Natural killer cell treated with Interleukin-12 subunit alpha and Interleukin-12 subunit beta and Interleukin-15 and Interleukin-18, amount 100 ng/mL, for 72 hours (primary cell): ENCODE measurements at regions not wholly inside any gene's neighbourhood (a gene's known extent, or its start where the extent isn't known, plus 50 kb on each side); places are given as distances from the start of the nearest gene placed in this dataset.

Experiments
- ATAC-seq, 2 donors: fragments of 150-1000 bp; cut with Tn5 transposase in 1 of 2; sonication (Bioruptor Pico), chemical (Tn5 transposase) in 1 of 2; 2 replicates each; pipeline ENCODE4 v1.10.0; 2021
- DNase-seq: peaks from one replicate; pipeline ENCODE4 v3.0.0; 2022; ENCODE audit warnings: low spot score
- H3K27ac Mint-ChIP-seq, 2 donors: 1 replicate in 1 of 2; 2 replicates in 1 of 2; pipeline ENCODE4 v1.8.0; 2022; ENCODE audit warnings: mixed read lengths in 2 of 2, mild to moderate bottlenecking in 1 of 2, moderate library complexity in 1 of 2
- H3K27me3 Mint-ChIP-seq, 2 donors: 1 replicate in 1 of 2; 2 replicates in 1 of 2; pipeline ENCODE4 v1.8.0; 2022; ENCODE audit warnings: mixed read lengths in 2 of 2
- H3K36me3 Mint-ChIP-seq: one replicate; pipeline ENCODE4 v1.8.0; 2022; ENCODE audit warnings: mixed read lengths
- H3K4me1 Mint-ChIP-seq, 2 donors: 1 replicate in 1 of 2; 2 replicates in 1 of 2; pipeline ENCODE4 v1.8.0; 2022; ENCODE audit warnings: low read depth in 2 of 2, mixed read lengths in 2 of 2, mild to moderate bottlenecking in 1 of 2
- H3K4me3 Mint-ChIP-seq: one replicate; pipeline ENCODE4 v1.8.0; 2022; ENCODE audit warnings: mixed read lengths
- H3K9me3 Mint-ChIP-seq: 2 replicates; pipeline ENCODE4 v1.8.0; 2022; ENCODE audit warnings: mixed read lengths

DNA sequence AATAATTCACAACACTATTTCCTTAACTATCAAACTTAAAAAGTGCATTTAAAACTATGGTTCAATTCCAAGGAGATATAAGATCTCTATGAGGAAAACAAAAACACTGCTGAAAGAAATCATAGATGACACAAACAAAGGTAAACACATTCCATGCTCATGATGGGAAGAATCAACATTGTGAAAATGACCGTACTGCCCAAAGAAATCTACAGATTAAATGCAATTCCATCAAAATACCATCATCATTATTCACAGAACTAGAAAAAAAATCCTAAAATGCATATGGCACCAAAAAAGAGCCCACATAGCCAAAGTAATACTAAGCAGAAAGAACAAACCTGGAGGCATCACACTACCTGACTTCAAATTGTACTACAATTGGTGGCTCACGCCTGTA, 159.9 kb upstream of the EEPD1 start:
- Mint-ChIP-seq H3K27me3 (peaks cover 0 to 3% of the 10 kb centered on the region in 2 donors), H3K27ac (no peak overlapping the region), H3K36me3 (no peaks in the 10 kb centered on the region), H3K9me3 (no peaks in the 10 kb centered on the region), H3K4me3 (no peak overlapping the region), H3K4me1 (peaks cover 0 to 3% of the 10 kb centered on the region in 2 donors)
- ATAC-seq = no peak
- no peak for DNase-seq

DNA sequence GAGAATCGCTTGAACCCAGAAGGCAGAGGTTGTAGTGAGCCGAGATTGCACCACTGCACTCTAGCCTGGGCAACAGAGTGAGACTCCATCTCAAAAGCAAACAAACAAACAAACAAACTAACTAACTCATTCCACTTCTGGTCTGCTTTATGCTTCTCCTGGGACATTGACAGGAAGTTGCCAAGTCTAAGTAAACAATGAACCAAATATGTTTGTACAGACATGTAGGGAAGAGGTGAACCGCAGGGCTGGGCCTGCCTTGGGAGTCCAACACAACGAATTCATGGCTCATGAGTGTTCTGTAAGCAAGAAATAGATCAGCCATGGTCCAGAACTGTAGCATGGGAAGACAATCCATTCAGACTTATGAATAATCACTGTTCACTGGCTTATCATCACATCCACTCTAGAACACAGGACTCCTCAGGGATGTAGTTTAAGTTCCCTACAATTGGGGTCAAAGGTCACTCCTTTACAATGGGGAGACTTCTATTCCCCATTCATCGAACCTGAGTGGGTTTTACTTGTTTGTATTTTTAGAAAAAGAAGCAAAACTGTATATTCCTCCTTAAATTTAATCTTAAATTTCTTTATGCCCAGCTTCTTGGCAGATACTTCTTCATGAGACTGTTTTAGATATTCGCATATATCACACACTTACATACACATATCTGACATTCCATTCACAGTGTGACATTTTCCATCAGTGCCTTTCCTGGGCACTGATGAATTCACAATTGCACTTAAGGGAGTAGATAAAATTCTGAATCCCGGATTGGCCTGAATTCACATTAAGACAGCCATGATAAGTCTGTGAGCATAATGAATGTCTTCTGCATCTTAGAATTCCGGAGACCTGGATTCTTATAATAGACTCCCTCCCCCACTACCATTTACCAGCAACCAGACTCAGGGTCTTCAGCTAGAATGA, 159.1 kb upstream of the EEPD1 start:
- ATAC-seq (no peak), DNase-seq (no peak)
- H3K27me3 Mint-ChIP-seq = peaks cover 0 to 5% of the 10 kb centered on the region in 2 donors
- no peak overlapping the region for H3K27ac Mint-ChIP-seq
- H3K9me3 Mint-ChIP-seq = no peaks in the 10 kb centered on the region
- no peak overlapping the region for H3K4me3 Mint-ChIP-seq
- H3K4me1 Mint-ChIP-seq = peaks cover 0 to 3% of the 10 kb centered on the region in 2 donors
- H3K36me3 Mint-ChIP-seq = no peaks in the 10 kb centered on the region

DNA sequence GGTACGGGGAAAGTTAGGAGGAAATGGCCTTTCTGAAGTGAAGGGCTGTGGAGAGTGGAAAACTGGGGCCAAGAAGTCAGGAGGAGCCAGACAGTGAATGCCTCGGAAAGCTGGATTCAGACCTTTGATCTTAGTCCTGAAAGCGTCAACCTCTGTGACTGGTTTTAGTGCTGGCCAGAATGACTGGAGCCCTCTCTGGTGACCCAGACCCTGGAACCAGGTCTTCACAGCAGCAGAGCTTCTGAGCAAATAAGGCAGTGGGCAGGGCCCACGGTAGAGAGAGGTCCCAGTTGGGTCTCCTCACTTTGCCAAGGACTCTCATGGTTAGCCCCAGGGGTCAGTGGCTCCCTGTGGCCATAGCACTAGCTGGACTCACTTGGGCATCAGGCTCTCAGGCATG, 157.7 kb upstream of the EEPD1 start:
- Mint-ChIP-seq H3K27ac (no peak overlapping the region), H3K36me3 (no peaks in the 10 kb centered on the region), H3K9me3 (no peaks in the 10 kb centered on the region), H3K4me3 (no peak overlapping the region), H3K27me3 (peaks cover 0 to 5% of the 10 kb centered on the region in 2 donors), H3K4me1 (peaks cover 0 to 3% of the 10 kb centered on the region in 2 donors)
- no peak for ATAC-seq
- DNase-seq = no peak

DNA sequence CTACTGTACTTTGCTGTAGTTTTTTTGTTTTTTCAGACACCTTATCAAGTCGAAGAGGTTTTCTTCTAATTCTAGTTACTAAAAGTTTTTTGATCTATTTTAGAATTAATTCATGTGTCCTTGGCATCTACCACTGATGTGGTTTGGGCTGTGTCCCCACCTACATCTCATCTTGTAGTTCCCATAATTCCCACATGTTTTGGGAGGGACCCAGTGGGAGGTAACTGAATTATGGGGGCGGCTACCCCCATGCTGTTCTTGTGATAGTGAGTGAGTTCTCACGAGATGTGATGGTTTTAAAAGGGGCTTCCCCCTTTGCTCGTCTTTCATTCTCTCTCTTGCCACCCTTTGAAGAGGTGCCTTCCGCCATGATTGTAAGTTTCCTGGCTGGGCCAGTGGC, 154.6 kb upstream of the EEPD1 start:
- Mint-ChIP-seq H3K4me3 (no peak overlapping the region), H3K4me1 (no peaks in the 10 kb centered on the region), H3K27ac (no peak overlapping the region), H3K27me3 (peaks cover 5 to 6% of the 10 kb centered on the region in 2 donors), H3K36me3 (no peaks in the 10 kb centered on the region), H3K9me3 (no peaks in the 10 kb centered on the region)
- no peak for DNase-seq
- ATAC-seq = no peak

DNA sequence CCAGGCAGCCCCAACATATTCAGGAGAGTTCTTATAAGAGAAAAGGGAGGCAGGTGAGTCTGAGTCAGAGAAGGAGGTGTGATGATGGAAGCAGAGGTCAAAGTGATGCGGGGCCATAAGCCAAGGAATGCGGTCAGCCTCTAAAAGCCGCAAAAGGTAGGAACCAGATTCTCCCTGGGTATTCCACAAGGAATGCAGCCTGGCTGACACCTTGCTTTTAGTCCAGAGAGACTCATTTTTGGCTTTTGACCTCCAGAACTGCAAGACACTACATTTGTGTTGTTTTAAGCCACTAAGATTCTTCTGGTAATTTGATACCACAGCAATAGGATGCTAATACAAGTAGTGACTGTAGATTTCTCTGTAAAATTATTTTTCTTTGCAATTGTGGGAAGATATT, 151.5 kb upstream of the EEPD1 start:
- Mint-ChIP-seq H3K4me1 (no peaks in the 10 kb centered on the region), H3K4me3 (no peak overlapping the region), H3K36me3 (no peaks in the 10 kb centered on the region), H3K9me3 (no peaks in the 10 kb centered on the region), H3K27ac (no peak overlapping the region), H3K27me3 (peaks cover 5 to 8% of the 10 kb centered on the region in 2 donors)
- ATAC-seq (no peak), DNase-seq (no peak)

DNA sequence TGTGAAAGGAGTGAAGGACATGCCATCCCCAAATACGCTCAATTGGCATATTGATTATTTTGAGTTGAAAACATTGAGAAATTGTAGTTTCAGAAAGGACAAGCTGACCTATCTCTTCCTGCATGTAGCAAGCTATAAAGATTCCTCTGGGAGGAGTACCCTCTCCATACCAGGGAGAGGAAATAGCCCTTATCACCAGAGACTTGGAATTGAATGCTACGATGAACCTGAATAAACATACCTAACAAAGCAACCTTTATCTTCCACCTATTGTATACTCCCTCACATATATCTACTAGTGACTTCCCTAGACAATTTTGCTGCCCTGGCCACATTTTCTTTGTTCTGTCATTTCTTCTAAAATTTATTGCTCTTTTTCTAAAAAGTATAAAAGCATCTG, 150.2 kb upstream of the EEPD1 start:
- Mint-ChIP-seq H3K9me3 (no peaks in the 10 kb centered on the region), H3K4me3 (no peak overlapping the region), H3K4me1 (no peaks in the 10 kb centered on the region), H3K27me3 (peaks cover 5 to 8% of the 10 kb centered on the region in 2 donors), H3K36me3 (no peaks in the 10 kb centered on the region), H3K27ac (no peak overlapping the region)
- no peak for DNase-seq
- ATAC-seq = no peak

DNA sequence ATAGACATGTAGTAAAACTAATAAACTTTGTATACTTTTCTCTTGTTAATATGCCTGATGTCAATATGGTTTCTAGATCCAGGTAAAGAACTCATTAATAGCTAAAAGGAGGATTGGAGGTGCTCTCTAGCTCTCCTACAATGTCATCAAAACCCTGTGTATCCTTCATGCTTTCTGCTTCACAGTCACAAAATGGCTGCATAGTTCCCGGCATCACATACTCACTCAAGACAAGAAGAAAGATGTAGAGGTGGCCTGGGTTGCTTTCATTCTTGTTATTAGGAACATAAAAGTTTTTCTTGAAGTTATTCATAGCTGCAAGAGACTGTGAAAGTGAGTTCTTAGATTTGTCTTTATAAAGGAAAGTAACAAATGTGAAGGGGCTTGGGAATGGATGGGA, 149.7 kb upstream of the EEPD1 start:
- ATAC-seq = no peak
- peaks cover 5 to 6% of the 10 kb centered on the region in 2 donors for H3K27me3 Mint-ChIP-seq
- no peaks in the 10 kb centered on the region for H3K36me3 Mint-ChIP-seq
- DNase-seq = no peak
- no peaks in the 10 kb centered on the region for H3K4me1 Mint-ChIP-seq
- H3K4me3 Mint-ChIP-seq = no peak overlapping the region
- H3K9me3 Mint-ChIP-seq = no peaks in the 10 kb centered on the region
- H3K27ac Mint-ChIP-seq = no peak overlapping the region

DNA sequence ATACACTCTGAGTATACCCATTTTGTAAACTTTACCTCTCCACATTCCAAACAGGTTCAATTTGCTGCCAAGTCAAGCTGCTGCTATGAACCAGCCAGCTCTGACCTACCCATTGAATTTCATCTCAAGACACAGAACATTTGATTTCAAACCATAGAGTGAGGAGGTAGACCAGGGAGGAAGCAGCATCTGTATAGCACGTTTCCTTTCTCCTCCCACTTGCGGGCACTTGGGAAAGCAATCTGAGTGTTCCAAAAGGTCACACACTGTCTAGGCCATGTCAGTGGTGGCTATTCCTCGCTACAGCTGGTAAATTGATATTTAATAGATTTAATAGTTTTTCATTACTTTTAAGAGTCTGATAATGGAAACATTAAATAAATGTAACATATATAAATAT, 147.8 kb upstream of the EEPD1 start:
- DNase-seq (no peak), ATAC-seq (no peak)
- Mint-ChIP-seq H3K36me3 (no peaks in the 10 kb centered on the region), H3K4me3 (no peak overlapping the region), H3K27ac (no peak overlapping the region), H3K27me3 (peaks cover 5 to 6% of the 10 kb centered on the region in 2 donors), H3K9me3 (no peaks in the 10 kb centered on the region), H3K4me1 (no peaks in the 10 kb centered on the region)

DNA sequence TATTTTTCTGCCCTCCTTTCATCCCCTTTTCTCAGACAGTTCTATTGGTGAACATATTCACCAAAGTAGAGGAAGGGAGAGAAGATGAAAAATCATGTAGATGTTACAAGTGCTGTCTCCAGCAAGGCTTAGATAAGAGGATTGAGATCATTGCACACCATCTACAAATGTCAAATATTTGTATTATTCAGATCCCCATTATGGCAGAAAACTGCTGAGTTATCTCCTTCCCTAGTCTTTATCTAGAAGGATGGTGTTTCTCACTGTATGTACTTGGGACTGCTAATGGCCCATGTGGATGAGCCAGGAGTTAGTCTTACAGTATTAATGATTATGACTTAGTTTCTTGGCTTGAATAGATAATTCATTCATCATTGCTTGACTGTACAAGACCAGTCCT, 147.2 kb upstream of the EEPD1 start:
- no peaks in the 10 kb centered on the region for H3K9me3 Mint-ChIP-seq
- H3K4me3 Mint-ChIP-seq = no peak overlapping the region
- ATAC-seq = no peak
- H3K27me3 Mint-ChIP-seq = peaks cover 5% of the 10 kb centered on the region in 2 donors
- H3K36me3 Mint-ChIP-seq = no peaks in the 10 kb centered on the region
- no peak overlapping the region for H3K27ac Mint-ChIP-seq
- no peaks in the 10 kb centered on the region for H3K4me1 Mint-ChIP-seq
- DNase-seq = no peak

DNA sequence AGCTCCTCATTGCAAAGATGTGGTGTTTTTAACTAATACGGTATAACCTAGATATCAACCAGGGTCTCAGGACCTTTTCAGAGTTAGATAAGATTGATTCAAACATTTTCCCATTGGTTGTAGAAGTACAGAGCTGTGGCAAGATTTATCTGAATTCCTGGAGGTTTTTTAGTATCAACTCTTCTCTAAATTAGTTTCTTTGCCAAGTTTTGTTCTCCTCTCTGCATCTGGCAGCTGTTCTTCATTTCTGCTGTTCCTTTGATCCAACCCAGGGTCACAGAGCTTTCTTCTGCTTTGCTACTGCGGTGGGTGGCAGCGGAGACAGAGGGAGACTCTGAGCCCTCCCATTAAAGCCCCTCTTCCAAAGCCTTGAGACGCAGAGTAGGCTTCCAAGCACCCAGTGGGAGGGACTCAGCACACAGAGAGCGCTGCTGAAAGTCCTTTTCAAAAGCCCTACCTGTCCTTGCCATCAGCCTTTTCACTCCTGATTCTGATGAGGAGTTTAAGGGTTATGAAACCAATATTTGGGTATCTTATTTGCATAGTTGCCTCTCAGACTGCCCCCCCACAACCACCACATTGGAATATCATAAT, 146.3 kb upstream of the EEPD1 start:
- Mint-ChIP-seq H3K9me3 (no peaks in the 10 kb centered on the region), H3K4me1 (no peaks in the 10 kb centered on the region), H3K27me3 (peaks cover 0 to 6% of the 10 kb centered on the region in 2 donors), H3K4me3 (no peak overlapping the region), H3K36me3 (no peaks in the 10 kb centered on the region), H3K27ac (no peak overlapping the region)
- DNase-seq (no peak), ATAC-seq (no peak)

DNA sequence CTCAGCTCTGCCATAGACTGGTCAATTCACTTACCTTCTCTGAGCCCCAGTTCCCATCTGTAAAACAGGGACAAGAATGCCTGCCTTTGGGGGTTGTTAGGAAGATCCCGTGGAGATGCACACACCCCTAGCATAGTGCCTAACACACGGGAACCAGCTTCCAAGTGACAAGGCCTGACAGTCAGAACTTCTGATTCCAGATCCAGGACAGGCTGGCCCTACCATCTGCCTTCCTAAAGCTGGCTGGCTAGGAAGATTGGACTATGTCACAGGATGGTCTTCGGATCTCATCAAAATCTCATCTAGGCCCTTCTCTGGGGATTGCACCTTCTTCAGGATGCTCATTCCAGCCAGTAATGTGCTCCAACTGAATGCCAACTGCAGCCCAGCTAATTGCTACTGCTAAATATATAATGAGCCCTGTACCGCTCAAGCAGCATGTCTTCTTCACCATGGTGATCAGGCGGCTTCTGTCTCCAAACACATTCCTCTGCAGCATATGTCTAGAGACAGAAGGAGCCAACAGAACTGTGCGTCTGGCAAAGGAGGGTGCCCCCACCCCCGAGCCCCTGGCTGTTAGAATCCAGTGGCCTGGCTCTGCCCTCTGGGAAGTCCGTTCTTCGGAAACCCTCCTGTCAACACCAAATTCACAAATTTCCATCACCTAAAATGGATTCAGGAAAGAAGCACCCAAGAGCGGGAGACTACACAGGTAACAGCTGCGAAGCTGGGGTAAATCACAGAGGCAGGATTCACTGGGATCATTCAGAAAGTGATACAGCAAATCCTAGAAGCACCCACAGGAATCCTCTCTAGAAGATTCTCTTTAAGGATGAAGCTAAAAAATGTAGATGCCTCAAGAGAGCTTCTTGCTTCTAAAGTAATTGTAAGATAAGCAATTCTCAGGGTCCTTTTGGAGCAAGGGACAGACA, 142.1 kb upstream of the EEPD1 start:
- no peak overlapping the region for H3K27ac Mint-ChIP-seq
- no peaks in the 10 kb centered on the region for H3K9me3 Mint-ChIP-seq
- DNase-seq = no peak
- H3K4me1 Mint-ChIP-seq = no peaks in the 10 kb centered on the region
- no peak overlapping the region for H3K4me3 Mint-ChIP-seq
- peaks cover 0 to 4% of the 10 kb centered on the region in 2 donors for H3K27me3 Mint-ChIP-seq
- peak in 1 of 2 donors; percentile 52 for ATAC-seq
- no peaks in the 10 kb centered on the region for H3K36me3 Mint-ChIP-seq

DNA sequence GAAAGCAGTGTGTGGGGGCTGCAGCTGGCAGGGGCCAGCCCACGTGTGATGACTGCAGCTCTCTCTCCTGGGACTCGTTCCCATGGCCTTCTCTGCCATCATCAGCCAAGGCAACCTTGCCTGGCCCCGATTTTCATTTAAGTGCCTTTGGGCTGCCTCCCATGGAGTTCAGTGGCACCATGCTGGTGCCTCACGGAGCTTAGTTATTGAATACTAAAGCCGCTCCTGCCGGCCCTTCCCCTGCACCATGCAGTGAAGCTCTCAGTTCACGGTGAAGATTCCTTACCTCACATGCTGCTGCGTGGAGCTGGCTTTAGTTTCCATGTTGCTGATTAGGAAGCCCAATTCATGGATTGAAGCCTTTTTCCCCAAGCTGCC, 141.5 kb upstream of the EEPD1 start:
- no peak overlapping the region for H3K27ac Mint-ChIP-seq
- H3K4me3 Mint-ChIP-seq = no peak overlapping the region
- DNase-seq = no peak
- H3K36me3 Mint-ChIP-seq = no peaks in the 10 kb centered on the region
- H3K4me1 Mint-ChIP-seq = no peaks in the 10 kb centered on the region
- peaks cover 0 to 4% of the 10 kb centered on the region in 2 donors for H3K27me3 Mint-ChIP-seq
- ATAC-seq = no peak
- no peaks in the 10 kb centered on the region for H3K9me3 Mint-ChIP-seq

DNA sequence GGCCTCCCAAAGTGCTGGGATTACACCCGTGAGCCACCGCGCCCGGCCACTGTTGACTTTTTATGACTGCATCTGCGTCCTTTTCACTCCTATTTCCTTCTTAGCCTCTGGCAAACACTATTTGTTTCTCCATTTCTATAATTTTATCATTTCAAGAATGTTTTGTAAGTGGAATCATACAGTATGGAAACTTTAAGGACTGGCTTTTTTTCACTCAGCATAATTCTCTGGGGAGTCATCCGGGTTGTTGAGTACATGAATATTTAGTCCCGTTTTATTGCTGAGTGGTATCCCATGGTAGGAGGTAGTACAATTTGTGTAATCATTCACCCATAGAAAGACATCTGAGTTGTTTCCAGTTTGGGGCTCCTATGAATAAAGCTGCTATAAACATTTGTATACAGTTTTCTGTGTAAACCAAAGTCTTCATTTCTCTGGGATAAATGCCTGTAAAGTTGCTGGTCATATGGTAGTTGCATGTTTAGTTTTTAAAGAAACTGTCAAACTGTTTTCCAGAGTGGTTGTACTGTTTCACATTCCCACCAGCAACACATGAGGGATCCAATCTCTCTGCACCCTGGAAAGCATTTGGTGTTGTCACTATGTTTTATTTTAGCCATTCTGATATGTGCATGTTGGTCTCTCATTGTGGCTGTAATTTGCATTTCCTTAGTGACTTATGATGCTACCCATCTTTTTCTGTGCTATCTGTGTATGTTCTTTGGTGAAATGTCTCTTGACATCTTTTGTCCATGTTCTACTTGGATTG, 139.6 kb upstream of the EEPD1 start:
- no peaks in the 10 kb centered on the region for H3K36me3 Mint-ChIP-seq
- H3K4me1 Mint-ChIP-seq = no peaks in the 10 kb centered on the region
- H3K27ac Mint-ChIP-seq = no peak overlapping the region

More for the DNA sequence above, 139.6 kb upstream of the EEPD1 start:
- Mint-ChIP-seq H3K9me3 (no peaks in the 10 kb centered on the region), H3K4me3 (no peak overlapping the region), H3K27me3 (peaks cover 0 to 4% of the 10 kb centered on the region in 2 donors)
- DNase-seq = no peak
- no peak for ATAC-seq
